EH (cell line): ENCODE measurements at regions not wholly inside any gene's neighbourhood (a gene's known extent, or its start where the extent isn't known, plus 50 kb on each side); places are given as distances from the start of the nearest gene placed in this dataset.
"Not testable (repeated sequence)": the region's sequence is repeated elsewhere in the genome, so short reads cannot be mapped to it uniquely, and the experiment has no call there.

Experiments
- DNase-seq: peaks from one replicate; pipeline ENCODE4 v3.0.0-alpha.2; 2015; ENCODE audit warnings: low read depth

DNA sequence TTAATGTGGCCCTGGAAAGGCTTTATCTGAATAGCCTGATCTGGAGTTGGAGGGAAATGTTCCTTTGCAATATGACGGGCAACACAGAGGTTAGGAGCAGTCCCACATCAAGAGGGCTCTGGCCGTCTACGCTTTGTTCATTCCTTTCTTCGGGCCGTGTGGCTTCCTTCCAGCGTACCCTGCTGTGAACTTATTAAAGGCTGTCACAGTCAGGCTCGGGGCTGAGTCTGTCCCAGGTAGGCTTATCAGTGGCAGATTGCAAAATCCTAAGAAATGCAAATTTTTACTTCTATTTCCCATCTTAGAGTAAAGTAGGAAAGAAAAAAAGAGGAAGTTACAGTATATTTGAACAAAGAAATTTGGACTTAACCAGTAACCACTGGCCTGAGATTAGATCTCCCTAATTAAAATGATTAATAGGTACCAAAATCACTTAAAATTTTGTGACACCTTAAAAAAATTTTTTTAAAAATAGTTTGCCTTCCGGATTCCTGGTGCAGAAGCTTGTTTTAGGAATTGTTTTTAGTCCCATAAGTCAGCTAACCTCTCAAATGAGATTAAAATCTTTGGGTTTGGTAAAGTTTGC lies 453.1 kb upstream of the MKI67 start:
- no peak for DNase-seq

DNA sequence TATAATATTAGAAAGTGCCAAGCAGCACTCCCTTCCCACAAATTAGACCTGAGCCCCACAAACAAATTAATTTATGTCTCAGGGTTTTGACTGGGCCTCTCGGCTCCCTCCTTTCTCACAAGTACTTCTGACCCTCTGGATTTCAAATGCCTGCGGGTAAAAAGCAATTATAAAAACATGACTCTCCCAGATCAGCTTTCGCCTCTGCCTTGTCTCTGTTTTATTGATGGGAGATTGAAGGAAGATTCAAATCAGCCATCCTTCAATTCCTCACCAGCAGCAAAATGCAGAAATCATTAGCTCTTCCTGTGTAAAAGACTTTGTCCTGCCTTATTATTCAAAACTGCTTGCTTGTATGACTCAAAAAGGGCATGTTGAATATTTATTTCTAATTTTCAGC lies 453.7 kb upstream of the MKI67 start:
- DNase-seq: no peak

DNA sequence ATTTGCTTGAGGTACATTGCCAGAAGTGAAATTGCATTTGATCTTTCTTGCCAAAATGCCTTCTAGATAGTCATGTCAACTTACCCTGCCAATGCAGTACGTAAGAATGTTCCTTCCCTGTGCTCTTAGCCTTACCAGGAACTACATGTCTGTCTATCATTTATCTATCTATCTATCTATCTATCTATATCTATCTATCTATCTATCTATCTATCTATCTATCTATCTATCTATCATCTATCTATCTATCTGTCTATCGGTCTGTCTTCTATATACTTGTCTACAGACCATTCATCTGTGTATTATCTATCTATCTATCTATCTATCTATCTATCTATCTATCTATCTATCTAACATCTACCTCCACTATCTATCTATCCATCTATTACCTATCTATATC lies 456.9 kb upstream of the MKI67 start:
- not testable (repeated sequence) for DNase-seq

DNA sequence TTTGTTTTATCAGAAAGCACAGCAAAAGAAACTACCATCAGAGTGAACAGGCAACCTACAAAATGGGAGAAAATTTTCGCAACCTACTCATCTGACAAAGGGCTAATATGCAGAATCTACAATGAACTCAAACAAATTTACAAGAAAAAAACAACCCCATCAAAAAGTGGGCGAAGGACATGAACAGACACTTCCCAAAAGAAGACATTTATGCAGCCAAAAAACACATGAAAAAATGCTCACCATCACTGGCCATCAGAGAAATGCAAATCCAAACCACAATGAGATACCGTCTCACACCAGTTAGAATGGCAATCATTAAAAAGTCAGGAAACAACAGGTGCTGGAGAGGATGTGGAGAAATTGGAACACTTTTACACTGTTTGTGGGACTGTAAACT lies 460.4 kb upstream of the MKI67 start:
- not testable (repeated sequence) for DNase-seq

DNA sequence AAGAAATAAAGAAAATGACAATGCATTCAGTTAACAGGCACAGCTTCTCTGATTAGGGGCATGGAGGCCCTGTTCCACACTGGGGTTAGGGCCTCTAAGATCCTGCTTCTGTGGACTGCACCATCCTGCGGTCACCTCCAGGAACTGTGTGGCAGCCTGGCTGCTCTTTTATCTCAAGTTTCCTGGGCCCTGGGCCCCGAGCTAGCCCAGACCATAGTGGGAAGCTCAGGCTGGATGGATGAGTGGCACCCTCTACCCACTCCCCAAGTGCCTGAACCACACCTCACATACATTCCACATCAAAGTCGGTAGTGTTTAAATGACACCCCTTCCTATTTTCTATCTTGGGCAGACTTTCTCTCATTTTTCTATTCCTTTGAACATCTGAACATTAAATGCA lies 461.5 kb upstream of the MKI67 start:
- no peak for DNase-seq

DNA sequence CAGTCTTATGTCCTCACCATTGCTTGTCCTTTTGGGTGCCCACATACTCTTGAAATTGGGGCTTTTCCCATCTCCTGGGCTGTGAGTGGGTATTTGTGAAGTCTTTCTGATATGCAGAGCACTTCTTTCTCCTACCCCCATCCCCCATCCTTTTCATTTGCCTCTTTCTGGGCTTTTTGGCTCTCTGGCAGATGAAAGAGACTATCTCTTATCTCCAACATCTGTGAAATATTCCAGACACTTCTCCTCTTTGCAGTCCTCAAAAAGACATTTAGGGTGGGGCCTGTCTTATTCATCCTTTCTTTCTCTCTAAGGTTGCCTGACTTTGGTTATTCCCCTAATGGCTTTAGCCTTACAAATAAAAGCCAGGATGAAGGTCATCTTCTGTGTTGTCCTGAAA lies 462.2 kb upstream of the MKI67 start:
- no peak for DNase-seq

DNA sequence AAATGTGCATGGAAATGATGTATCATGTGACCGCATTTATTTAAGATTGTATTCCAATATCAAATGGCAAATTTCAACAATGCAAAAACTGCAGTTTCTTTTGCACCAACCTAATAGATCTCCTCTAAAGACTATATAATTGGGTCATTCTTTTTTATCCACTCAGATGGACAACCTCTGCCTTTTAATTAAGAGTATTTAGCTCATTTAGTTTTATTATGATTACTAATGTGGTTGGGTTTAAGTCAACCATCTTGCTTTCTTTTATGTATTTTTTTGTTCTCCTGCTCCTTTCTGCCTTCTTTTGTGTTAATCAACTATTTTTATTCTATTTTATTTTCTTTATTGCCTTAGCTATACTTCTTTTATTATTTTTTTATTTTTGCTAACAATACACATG lies 468.5 kb upstream of the MKI67 start:
- DNase-seq: no peak

DNA sequence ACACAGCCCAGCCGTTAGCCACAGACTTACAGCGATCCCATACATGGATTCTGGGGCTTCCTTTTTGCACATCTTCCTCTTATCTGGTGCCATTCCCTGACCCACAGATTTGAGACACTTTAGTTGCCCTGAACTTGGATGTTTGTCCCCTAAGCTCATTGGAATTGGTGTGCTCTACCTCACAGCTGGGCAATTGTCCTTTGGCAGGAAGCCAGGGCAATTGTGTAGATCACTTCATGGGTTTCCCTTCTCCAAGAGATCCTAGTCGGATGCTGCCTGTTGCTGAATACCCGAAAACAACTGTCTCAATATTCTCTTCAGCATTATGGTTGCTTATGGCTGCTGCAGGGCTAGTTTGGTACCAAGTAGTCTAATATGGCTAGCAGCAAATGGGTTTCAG lies 470.7 kb upstream of the MKI67 start:
- no peak for DNase-seq

DNA sequence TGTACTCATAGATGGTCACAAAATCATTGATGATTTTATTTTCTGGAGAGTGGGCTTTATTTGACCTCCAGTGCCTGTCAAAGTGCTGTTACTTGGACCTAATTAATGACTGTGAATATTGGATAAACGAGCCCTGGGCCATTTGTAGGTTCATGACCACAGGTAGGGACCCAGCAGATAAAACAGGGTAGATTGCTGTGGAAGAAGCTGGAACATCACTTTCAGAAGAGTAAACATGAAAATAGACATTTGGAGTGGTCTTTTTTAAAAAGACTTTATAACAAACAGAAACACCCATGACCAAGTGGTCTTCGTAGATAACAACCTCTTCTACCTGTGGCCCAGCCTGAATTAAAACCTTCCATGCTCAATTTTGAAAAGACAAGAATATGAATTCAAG lies 472.8 kb upstream of the MKI67 start:
- DNase-seq: no peak

DNA sequence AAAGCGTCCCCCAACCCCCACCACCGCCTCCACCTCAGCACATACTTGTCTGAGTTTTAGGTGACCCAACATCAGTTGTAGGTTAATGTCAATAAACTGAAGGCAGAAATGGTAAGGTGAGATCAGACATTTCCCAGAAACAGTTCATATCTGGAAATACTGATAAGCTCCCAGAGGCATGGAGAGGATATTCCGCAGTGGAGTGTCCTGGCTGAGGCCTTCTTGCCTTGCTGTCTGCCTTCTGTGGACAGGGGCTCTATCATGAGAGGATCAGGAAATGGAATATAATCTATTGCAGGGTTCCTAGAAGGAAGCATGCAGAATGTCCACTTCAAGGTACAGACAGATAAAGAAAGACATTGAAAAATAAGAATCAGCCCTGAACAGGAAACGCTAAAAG lies 473.3 kb upstream of the MKI67 start:
- no peak for DNase-seq

DNA sequence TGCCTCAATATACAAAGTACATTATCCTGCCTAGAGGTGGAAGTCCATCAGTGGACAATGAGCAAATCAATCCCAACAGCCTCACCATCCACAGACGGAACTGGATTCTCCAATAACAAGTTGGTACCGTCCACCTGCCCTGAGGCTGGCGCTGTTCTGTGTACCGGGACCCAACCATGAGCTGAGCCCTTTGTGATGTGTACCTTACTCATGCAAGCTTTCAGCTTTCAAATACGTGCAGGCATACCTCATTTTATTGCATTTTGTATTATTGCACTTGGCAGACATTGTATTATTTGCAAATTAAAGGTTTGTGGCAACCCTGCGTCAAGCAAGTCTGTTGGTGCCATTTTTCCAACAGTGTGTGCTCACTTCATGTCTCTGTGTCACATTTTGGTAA lies 476.0 kb upstream of the MKI67 start:
- no peak for DNase-seq

DNA sequence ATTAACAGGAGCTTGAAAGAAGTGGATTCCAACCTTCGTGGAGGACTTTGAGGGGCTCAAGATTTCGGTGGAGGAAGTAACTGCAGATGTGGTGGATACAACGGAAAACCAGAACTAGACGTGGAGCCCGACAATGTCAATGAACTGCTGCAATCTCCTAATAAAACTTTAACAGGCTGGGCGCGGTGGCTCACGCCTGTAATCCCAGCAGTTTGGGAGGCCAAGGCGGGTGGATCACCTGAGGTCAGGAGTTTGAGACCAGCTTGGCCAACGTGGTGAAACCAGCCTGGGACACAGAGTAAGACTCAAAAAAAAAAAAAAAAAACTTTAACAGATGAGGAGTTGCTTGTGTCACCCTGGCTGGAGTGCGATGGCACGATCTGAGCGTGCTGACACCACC lies 477.8 kb upstream of the MKI67 start:
- DNase-seq: no peak

DNA sequence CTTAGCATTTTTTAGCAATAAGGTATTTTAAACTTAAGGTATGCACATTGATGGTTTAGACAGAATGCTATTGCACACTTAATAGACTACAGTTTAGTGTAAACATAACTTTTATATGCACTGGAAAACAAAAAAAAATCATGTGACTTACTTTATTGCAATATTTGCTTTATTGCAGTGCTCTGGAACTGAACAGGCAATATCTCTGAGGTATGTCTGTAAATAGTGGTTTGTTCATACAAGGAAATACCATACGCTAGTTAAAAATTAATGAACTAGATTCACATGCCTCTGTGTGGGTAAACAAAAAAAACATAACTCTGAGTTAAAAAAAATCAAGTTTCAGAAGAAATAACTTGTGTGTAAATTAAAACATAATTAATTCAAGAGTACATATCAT lies 479.0 kb upstream of the MKI67 start:
- no peak for DNase-seq

DNA sequence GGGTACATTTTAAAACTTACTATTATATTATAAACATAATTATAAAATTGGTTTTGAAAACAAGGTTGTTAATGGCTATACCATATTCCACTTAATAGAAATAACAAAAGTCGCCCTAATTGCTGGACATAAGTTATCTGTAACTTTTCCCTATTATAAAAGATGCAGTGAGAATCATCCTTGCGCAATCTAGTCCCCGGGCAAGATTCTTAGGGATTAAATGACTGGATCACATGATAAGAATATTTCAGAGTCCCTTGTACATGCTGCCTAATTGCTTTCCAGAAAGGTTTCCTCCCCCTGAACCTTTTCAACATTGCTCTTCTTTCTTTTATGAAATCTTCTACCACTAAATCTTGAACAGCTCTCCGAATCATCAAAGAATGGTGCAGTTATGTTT lies 479.8 kb upstream of the MKI67 start:
- no peak for DNase-seq

DNA sequence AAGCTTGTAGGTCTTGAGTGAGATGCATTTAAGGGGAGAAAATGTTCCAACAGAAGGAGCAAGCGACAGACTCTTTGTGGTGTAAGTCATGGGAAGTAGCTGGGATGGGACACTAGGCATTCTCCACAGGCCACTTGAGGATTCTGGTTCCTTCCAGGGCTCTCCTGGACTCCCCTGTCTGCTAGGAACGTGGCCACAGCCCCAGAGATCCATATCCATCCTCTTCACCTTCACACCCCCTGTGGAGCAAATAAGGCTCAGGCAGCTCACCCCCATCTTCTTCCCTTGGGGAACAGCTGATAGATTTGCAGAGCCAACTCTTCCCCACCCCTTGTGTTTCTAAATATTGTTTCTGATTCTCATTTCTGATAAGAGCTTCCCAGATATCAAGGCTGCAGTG lies 482.6 kb upstream of the MKI67 start:
- DNase-seq: no peak

DNA sequence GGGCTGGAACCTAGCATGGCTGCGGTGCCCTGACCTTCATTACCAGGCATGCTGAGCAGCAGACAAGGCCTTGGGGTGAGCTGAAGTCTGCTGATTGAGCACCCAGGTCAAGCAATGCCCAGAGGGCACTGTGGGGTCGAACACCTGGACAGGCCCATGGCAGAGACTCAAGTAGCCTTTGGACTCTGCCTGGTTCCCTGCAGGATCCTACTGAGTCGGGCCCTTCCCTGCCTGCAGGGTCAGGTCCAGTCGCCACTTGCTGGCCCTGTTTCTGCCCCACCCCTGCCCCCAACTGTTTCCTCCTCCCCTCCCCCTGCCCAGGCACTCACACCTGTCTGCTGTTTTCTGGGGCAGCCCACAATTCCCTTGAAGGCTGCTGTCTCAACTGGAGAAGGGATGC lies 483.2 kb upstream of the MKI67 start:
- no peak for DNase-seq

DNA sequence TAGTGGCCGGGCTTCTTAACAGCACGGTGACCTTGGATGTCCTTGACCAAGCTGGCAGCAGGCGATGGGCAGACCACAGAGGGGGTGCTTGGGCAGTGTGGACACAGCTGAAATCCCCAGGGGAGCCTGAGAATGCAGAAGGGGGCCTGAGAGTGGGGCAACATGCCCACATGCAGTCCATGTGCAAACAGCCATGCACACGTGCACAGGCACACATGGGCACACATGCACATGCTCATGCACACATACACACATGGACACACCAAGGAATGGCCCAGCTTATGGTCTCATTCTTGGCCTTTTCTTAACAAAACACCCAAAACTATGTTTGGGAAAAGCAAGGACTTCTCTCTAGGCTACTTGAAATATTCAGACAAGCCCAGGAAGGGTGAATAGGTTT lies 483.9 kb upstream of the MKI67 start:
- no peak for DNase-seq

DNA sequence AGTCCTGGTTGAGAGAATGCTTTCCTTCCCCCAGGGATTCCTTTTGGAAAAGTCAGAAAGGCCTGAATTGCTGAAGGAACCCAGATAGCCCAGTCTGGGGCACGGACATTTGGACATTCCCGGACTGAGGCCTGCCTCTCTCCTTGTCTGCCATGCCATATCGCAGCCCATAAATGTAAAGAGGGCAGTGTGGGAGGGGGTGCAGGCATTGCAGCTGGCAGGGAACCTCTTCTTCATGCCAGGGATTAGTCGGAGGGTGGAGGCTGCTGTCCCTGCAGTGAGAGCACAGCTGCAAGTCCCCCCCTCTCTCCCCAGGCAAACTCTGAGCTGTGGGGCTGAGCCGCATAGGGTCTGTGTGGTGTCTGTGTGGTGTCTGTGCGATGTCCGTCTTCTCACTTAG lies 486.0 kb upstream of the MKI67 start:
- DNase-seq: no peak

DNA sequence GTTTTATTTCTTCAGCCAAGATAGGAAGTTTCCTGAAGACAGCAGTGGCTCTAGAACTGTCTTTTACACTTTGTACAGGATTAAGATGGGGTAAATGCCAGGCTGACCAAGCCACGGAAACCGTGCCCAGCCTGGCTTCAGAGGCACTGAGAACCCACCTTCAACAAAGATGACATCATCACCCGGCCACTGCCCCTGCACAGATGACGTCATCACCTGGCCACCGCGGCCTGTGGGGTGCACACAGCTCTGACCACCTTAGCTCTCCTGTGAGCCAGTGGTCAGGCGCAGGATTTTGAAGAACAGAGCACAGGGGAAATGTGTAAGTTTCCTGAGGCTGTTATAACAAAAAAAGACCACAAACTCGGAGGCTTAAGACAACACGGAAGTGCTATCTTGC lies 486.4 kb upstream of the MKI67 start:
- no peak for DNase-seq

DNA sequence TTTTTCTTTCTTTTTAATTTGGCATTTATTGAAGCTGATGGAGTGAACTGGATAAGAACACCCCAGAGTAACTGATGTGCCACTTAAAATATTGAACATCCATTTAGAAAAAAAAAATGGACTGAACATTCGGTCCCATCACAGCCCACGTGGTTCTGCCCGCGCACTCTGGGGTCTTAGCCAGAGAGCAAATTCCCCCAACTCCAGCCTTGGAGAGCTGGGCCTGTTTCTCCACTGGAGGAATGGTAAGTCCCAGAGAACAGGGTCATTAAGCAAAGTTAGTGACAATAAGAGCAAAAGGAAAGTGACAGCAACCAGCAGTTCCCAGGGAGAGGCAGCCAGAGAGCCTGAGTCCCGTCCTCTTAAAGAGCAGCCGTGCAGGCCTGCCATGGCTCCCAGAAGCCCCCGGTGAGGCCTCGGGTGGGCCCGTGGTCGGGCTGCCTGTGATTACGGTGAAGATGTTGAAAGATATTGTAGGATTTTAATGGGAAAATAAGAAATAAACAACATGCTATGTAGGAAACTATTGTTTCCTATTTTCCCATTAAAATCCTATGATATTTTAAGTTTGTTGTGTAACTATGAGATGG lies 487.9 kb upstream of the MKI67 start:
- DNase-seq: no peak

DNA sequence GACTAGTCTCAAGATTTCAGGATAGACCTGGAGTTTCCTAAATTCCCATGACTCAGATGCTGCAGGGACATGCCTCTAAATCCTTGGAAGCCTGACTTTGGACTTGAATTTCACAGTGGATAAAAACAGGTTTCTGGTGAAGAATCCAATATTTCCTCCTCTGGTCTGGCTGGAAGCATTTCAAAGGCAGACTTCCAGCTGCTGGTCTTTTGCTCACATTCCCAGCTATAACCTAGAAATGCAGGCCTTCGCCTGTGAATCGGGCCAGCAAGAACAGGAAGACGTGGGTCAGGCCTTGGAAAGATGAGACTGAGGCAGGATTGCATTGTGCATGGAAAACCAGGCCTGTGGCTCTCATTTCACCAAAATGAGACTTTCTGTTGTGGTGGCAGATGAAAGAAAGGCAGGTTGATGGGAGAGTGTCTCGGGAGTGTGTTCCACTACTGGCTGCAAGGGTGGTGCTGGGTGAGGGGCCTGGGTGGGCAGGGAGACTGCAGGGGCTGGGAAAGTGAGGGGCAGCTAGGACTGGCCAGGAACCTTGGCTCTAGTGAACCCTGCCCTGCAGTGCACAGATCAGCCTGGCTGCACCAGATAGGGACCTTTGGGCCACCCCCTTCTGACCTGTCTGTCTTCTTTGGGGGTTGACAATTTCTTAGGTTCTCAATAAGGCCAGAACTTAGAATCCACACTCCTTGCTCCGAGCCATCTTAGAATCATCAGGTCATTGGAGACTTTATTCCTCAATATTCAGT lies 488.8 kb upstream of the MKI67 start:
- no peak for DNase-seq

DNA sequence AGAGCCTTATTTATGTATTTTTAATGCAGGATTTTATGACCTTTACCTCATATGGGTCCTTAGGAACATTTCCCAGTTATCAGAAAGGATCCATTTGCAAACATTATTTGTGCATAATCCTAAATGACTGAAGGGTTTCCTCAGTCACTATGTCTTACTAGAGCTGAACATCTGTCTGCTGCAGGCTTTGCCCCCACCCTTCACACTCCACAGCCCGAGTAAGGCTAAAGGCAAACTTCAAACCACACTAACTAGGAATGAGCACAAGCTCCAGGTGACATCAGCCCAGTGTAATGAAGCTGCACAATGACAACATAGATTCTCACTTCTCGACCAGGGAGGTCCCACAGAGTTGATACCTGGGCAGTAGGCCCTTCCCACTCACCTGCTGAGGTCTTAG lies 491.3 kb upstream of the MKI67 start:
- no peak for DNase-seq

DNA sequence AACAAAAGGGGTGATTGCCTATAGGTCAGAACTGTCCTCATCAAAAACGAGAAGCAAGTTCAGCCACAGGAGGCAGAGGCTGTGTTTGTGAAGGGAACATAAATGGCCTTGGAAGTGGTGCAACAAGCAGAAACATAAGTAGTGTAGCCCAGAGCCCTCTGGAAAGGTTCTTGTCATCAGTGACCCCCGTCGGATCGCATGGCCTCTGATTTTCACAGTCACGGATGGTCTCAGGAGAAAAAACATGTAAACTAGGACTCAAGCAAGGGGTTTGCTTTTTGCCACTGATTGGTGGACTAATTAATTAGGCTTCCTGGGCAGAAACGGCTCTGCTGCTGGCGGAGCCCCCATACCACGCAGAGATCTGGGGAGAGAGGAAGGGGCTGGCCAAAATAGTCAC lies 496.5 kb upstream of the MKI67 start:
- DNase-seq: no peak

DNA sequence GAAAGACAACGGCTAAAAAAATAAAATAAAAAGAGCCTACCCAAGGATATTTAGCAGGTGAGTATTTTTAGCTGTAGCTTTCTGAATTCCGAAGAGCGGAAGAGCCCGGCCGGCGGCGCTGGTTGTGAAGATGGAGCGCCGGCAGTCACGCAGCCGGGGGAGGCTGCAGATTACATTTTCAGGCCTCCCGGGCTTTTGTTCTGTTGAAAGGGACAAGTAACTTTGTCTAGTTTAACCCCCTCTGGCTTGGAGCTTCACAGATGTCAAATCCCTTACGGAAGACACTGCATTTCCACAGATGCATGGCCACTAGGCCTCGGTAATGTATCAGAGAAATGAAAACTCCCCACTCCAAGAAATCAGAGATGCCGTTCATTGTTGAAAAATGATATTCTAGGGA lies 497.6 kb upstream of the MKI67 start:
- no peak for DNase-seq
